ENCODE measurements at regions not wholly inside any gene's neighbourhood (a gene's known extent, or its start where the extent isn't known, plus 50 kb on each side); places are given as distances from the start of the nearest gene placed in this dataset.

DNA sequence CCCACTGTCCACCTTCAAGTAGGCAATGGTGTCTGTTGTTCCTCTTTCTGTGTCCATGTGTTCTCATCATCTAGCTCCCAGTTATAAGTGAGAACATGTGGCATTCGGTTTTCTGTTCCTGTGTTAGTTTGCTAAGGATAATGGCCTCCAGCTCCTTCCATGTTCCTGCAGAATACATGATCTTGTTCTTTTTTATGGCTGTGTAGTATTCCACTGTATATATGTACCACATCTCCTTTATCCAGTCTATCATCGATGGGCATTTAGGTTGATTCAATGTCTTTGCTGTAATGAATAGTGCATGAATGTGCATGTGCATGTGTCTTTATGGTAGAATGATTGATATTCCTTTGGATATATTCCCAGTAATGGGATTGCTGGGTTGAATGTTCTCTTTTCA lies 123.3 kb upstream of the LHX5 start:
- DNase-seq (ENCODE audit: low read depth) = no peak
- no peak overlapping the region for H3K4me3 ChIP-seq (ENCODE audit: low read length)
- TF ChIP-seq, protein P1, sequence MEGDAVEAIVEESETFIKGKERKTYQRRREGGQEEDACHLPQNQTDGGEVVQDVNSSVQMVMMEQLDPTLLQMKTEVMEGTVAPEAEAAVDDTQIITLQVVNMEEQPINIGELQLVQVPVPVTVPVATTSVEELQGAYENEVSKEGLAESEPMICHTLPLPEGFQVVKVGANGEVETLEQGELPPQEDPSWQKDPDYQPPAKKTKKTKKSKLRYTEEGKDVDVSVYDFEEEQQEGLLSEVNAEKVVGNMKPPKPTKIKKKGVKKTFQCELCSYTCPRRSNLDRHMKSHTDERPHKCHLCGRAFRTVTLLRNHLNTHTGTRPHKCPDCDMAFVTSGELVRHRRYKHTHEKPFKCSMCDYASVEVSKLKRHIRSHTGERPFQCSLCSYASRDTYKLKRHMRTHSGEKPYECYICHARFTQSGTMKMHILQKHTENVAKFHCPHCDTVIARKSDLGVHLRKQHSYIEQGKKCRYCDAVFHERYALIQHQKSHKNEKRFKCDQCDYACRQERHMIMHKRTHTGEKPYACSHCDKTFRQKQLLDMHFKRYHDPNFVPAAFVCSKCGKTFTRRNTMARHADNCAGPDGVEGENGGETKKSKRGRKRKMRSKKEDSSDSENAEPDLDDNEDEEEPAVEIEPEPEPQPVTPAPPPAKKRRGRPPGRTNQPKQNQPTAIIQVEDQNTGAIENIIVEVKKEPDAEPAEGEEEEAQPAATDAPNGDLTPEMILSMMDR (conservative IDR thresholded peaks at IDR 0.05; ENCODE audit: low read depth, low read length) = no peak

DNA sequence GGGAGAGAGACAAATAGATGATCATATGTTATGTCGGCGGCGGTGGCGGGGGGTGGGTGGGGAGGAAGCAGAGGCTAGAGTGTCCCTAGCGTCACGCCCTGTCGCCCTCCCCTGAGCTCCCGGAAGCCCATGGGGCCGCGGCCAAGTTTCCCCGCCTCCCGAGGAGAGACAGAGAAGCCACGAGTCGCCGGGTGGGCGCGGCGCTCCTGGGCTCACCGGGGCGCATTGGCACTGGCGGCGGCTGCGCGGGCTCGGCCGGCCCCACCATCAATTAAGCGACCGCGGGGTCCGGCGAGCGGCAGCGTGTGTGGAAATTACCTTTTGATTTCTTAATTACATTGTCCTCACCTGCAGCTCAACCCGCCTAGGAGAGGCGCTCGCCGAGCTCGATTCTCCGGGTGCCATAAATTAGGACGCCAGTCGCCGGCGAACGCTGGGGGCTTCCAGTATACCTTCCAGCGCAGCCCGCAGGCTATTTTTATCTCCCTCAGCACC lies 119.9 kb upstream of the LHX5 start:
- TF ChIP-seq, protein P1 (conservative IDR thresholded peaks at IDR 0.05; ENCODE audit: low read depth, low read length) = no peak
- no peak overlapping the region for H3K4me3 ChIP-seq (ENCODE audit: low read length)

DNA sequence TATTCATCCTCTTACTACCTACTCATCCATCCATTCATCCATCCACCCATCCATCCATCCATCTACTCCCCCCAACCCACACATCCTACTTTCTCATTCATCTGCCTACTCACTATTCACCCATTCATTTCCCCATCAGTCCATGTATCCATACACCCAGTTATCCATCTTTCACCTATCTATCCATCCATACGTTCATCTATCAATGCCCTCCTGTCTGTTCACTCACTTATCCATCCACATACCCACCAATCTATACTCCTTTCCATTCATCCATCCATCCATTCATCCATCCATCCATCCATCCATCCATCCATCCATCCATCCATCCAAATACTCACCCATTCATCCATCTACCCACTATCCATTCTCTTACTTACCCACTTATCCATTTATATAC lies 117.8 kb upstream of the LHX5 start:
- TF ChIP-seq, protein P1 (conservative IDR thresholded peaks at IDR 0.05; ENCODE audit: low read depth, low read length) = no peak

More for the DNA sequence above, 119.9 kb upstream of the LHX5 start:
- DNase-seq (ENCODE audit: low read depth) = no peak

DNA sequence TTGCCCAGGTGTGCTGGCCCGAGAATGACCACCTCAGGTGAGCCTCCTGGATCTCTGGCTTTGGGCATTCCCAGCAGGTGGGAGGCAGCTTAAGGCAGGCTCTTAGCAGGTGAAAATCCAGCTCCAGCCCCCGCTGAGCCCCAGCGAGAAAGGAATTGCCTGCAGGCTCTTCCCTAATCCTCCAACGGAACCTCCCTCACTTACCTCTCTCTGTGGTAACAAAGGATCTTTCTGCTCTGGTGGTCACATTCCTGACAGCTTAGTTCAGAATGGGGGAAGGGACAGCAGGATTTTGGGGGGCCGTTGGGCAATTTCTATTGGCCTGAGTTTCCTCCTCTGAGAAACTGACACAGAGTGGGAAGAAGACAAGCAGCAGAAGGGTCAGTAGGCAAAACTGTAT lies 116.0 kb upstream of the LHX5 start:
- no peak overlapping the region for H3K4me3 ChIP-seq (ENCODE audit: low read length)
- DNase-seq (ENCODE audit: low read depth) = no peak
- TF ChIP-seq, protein P1 (conservative IDR thresholded peaks at IDR 0.05; ENCODE audit: low read depth, low read length) = no peak

More for the DNA sequence above, 117.8 kb upstream of the LHX5 start:
- no peak for DNase-seq (ENCODE audit: low read depth)
- H3K4me3 ChIP-seq (ENCODE audit: low read length) = no peak overlapping the region

DNA sequence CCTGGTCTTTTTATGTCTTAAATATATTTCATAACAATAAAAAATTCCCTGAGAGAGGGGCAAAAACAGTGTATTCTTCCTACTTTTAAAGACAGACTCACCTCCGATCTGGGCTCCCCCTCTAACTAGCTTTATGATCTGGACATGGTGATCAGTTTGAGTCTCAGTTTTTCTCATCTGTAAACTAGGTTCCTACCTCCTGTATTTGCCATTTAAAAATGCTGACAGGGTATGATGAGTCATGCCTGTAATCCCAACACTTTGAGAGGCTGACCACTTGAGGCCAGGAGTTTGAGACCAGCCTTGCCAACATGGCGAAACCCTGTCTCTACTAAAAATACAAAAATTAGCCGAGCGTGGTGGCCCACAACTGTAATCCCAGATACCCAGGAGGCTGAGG lies 114.8 kb upstream of the LHX5 start:
- H3K4me3 ChIP-seq (ENCODE audit: low read length) = no peak overlapping the region
- no peak for DNase-seq (ENCODE audit: low read depth)
- TF ChIP-seq, protein P1 (conservative IDR thresholded peaks at IDR 0.05; ENCODE audit: low read depth, low read length) = no peak

DNA sequence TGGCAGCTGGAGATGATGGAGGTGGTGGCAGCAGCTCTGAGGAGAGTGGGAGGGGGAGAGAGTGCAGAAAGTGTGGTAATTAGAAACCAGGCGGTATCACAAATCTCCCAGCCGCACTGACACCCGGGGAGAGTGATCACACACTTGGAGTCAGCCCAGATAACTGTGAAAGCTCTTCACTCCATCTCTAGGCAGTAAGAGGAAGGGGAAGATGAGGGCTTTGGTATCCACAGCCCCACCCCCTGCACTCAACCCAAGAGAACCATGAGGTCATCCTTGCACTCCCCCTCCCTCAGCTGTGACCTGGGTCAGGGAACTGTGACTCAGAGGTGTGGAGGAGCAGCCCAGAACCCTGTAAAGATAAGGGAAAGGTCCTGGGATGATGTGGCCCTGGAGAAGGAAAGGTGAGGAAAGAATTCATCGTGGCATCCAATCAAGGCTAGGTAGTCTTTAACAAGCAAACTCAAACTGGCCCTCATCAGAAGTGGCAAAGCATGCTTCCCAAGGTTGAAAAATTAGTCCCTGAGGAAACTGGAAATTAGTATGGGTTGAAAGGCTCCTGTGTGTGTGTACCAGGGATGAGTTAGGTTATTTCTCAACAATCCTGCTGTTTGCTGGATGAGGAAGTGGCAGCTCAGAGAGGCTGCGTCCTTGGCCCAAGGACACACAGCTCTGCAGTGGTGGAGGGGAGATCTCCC lies 111.0 kb upstream of the LHX5 start:
- DNase-seq (ENCODE audit: low read depth) = no peak
- H3K4me3 ChIP-seq (ENCODE audit: low read length) = no peak overlapping the region
- TF ChIP-seq, protein P1 (conservative IDR thresholded peaks at IDR 0.05; ENCODE audit: low read depth, low read length) = no peak

DNA sequence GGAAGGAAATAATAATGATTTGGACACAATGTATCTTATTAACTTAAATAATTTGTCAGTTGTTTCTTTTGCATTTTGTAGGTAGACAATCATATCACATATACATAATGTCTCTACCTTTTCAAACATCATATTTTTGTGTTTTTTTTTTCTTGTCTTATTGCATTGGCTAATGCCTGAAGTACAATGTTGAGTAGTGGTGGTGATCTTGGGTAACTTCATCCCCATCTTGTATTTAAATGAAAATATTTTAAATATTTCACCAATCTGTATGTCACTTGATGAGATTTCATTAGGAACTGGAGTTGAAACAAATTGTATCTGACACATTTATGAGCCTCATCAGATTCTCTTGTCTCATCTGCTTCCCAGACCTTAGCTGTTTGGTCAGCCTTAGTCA lies 109.7 kb upstream of the LHX5 start:
- TF ChIP-seq, protein P1 (conservative IDR thresholded peaks at IDR 0.05; ENCODE audit: low read depth, low read length) = no peak
- no peak for DNase-seq (ENCODE audit: low read depth)
- no peak overlapping the region for H3K4me3 ChIP-seq (ENCODE audit: low read length)
